ENCODE measurements at regions not wholly inside any gene's neighbourhood (a gene's known extent, or its start where the extent isn't known, plus 50 kb on each side); places are given as distances from the start of the nearest gene placed in this dataset.

GRCh38 chr12:22740656-22741355 is 115.8 kb downstream of the ETNK1 start:
- no peak for DNase-seq (ENCODE audit: extremely low read depth in 1 of 11, low read depth in 9 of 11, low spot score in 4 of 11)

GRCh38 chr12:22743700-22744099 is 118.7 kb downstream of the ETNK1 start:
- DNase-seq (ENCODE audit: extremely low read depth in 1 of 11, low read depth in 9 of 11, low spot score in 4 of 11): no peak

DNA sequence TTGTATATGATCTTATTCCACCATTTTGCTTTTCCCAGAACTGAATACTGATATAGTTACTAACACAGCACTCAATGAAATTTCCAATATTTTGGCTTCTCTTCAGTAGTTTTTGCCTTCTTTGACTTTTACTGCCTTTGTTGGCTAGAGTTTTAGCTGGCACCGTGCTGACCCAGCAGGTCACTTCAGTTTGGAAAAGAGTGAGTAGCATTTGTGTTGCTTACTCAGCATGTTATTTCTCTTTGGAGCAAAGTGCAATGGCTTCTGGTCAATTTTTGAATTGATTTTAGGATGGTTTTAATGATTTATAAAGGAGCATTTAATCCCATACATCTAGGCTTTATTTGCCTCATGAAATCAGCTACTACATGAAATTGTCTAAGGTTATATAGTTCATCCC is 119.2 kb downstream of the ETNK1 start:
- DNase-seq (ENCODE audit: extremely low read depth in 1 of 11, low read depth in 9 of 11, low spot score in 4 of 11): no peak

- DNase-seq (ENCODE audit: extremely low read depth in 1 of 11, low read depth in 9 of 11, low spot score in 4 of 11): no peak
Measured at GRCh38 chr12:22746720-22747119, 121.7 kb downstream of the ETNK1 start.

DNA sequence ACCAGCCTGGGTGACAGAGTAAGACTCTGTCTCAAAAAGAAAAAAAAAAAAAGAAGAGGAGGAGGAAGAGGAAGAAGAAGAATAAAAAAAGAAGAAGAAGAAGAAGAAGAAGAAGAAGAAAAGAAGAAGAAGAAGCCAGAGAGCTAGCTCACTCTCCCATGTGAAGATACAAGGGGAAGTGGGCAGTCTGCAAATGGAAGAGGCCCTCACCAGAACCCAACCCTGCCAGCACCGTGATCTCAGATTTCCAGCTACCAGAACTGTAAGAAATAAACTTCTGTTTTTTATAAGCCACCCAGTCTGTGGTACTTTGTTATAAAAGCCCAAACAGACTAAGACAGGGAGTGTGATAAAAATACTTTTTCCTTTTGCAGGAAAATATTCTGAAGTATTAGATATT is 130.7 kb downstream of the ETNK1 start:
- no peak for DNase-seq (ENCODE audit: extremely low read depth in 1 of 11, low read depth in 9 of 11, low spot score in 4 of 11)

DNA sequence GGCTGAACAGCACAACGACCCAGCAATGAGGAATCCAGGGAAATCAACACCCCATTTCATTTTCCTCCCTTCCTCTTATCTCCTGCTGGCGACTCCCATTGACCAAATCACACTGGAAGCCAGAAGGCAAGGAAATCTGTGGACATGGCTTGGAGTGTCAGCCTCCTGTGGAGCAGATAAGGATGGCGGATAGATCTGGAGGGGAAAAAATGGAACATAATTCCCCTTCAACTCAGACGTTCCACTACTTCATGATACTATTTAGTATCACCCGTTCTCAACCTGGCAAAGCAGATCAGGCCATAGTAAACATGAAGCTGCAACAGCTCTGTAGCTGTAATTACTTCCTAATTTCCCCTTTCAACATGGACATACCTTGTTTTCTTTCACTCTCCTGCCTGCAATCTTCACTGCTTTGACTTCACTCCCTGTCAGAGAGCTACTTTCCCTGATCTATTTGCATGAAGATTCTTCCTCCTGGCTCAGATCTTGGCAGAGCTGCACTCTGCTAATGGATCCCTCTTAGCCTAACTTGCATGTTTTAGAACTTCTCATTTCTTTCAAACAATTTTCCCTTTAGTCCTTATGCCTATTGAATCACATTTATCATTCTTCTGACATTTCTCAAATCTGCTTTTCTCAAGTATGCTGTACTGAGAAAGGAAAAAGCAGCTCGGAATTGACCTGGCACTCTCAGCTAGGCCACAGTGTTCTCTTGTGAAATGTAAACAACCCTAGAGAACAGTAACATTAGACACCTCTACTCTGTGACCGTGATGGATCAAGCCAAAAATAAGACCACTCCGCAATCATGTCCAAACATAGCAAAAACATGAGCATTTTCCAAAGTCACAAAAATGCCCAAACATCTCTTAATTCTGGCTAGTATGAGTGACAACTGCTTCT is 135.1 kb downstream of the ETNK1 start:
- no peak for DNase-seq (ENCODE audit: extremely low read depth in 1 of 11, low read depth in 9 of 11, low spot score in 4 of 11)

- DNase-seq (ENCODE audit: extremely low read depth in 1 of 11, low read depth in 9 of 11, low spot score in 4 of 11): no peak
Measured at GRCh38 chr12:22765421-22766130, 140.6 kb downstream of the ETNK1 start.

DNA sequence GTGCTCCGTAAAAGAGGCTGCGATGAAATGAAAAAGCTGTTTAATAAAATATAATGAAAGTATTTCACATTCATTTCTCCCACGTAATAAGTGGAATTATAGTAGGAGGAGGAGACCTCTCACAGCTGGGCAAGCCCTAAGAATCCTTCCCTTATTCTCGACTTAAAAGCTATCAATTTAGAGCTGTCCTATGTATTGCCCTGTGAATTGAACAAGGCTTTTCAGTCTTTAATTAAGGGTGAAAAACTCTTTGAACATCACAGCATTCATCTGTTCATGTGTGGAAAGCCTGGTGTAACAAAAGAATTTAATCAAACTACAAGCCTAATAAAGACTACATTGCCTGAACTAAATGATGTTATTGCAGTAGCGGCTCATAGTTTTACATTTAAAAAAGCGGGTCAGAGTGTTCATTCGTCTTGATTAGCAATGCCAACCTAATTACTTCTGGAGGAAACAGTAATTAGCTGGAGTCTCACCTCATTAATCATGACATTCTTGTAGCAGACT is 142.0 kb downstream of the ETNK1 start:
- DNase-seq (ENCODE audit: extremely low read depth in 1 of 11, low read depth in 9 of 11, low spot score in 4 of 11): no peak

- no peak for DNase-seq (ENCODE audit: extremely low read depth in 1 of 11, low read depth in 9 of 11, low spot score in 4 of 11)
Measured at GRCh38 chr12:22781339-22781738, 156.4 kb downstream of the ETNK1 start.

DNA sequence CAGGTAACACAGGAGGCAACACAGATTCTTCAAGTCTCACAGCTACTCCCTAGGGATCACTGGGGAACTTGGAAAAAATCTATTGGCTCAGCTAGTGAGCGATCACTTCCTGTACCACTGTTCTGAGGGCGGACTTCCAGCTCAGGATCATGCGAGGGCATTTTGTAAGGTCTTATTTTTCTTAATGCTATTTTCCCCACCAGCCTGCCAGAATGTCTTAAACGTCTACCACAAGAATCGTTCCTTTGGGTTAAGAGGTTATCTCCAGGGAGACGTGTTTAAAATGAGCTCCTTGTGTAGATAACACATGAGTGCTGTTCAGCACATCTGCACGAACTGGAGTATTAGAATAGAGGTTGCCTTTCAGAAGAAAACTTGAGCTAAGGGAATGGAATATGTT is 162.6 kb downstream of the ETNK1 start:
- peak in 1 of 11 donors; percentile 9 for DNase-seq (ENCODE audit: extremely low read depth in 1 of 11, low read depth in 9 of 11, low spot score in 4 of 11)

DNA sequence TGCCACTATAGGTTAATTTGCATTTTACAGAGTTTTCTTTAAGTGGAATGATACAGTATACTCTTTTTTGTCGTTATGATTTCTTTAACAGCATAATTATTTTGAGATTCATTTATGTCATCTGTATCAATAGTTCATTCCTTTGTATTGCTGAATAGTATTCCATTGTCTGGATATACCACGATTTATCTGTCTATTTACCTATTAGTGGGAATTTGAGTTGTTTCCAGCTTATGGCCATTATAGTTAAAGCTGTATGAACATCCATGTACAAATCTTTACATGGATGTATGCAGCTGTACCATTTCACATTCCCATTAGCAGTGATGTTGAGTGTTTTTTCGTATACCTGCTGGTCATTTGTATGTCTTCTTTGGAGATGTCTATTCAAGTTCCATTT is 163.9 kb downstream of the ETNK1 start:
- DNase-seq (ENCODE audit: extremely low read depth in 1 of 11, low read depth in 9 of 11, low spot score in 4 of 11): no peak

GRCh38 chr12:22792138-22792537 is 167.2 kb downstream of the ETNK1 start:
- no peak for DNase-seq (ENCODE audit: extremely low read depth in 1 of 11, low read depth in 9 of 11, low spot score in 4 of 11)

- no peak for DNase-seq (ENCODE audit: extremely low read depth in 1 of 11, low read depth in 9 of 11, low spot score in 4 of 11)
Measured at GRCh38 chr12:22794017-22794416, 169.0 kb downstream of the ETNK1 start.

- DNase-seq (ENCODE audit: extremely low read depth in 1 of 11, low read depth in 9 of 11, low spot score in 4 of 11): no peak
Measured at GRCh38 chr12:22796941-22797630, 172.1 kb downstream of the ETNK1 start.

- peak in 3 of 11 donors; percentile 3 to 14 (median 6) for DNase-seq (ENCODE audit: extremely low read depth in 1 of 11, low read depth in 9 of 11, low spot score in 4 of 11)
Measured at GRCh38 chr12:22797701-22798100, 172.7 kb downstream of the ETNK1 start.

DNA sequence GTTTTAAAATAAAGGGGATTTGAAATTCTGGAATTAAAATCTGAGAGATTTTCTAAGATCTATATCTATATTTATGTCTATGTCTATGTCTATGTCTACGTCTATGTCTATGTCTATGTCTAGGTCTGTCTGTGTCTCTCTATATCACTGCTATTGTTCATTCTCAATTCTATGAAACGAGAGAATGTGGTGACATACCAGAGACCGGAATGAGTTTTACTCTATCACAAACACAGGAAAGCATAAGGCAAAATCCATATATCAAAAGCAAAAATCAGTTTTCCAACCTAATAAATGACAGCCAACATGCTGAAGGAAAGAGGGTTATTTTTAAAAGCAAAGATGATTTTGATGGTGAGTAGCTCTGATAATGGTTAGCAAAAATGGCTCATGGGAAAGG is 173.1 kb downstream of the ETNK1 start:
- DNase-seq (ENCODE audit: extremely low read depth in 1 of 11, low read depth in 9 of 11, low spot score in 4 of 11): no peak

- DNase-seq (ENCODE audit: extremely low read depth in 1 of 11, low read depth in 9 of 11, low spot score in 4 of 11): no peak
Measured at GRCh38 chr12:22799503-22799902, 174.5 kb downstream of the ETNK1 start.

GRCh38 chr12:22800332-22800731 is 175.4 kb downstream of the ETNK1 start:
- DNase-seq (ENCODE audit: extremely low read depth in 1 of 11, low read depth in 9 of 11, low spot score in 4 of 11): no peak
